CD4-positive, alpha-beta T cell treated with Interferon gamma for 1 hour (primary cell): ENCODE measurements at regions not wholly inside any gene's neighbourhood (a gene's known extent, or its start where the extent isn't known, plus 50 kb on each side); places are given as distances from the start of the nearest gene placed in this dataset.

Experiments
- DNase-seq: peaks from one replicate; pipeline ENCODE4 v3.0.0-alpha.2; 2020

GRCh38 chr16:86987746-86988670 is 329.2 kb downstream of the C16orf95 start:
- DNase-seq, result no peak

- no peak for DNase-seq
These were observed 328.1 kb downstream of the C16orf95 start for GRCh38 chr16:86988920-86989696.

- DNase-seq, result no peak
These were observed 326.7 kb downstream of the C16orf95 start for GRCh38 chr16:86990451-86990850.

GRCh38 chr16:86991679-86992078 is 325.5 kb downstream of the C16orf95 start:
- DNase-seq, result no peak

- no peak for DNase-seq
These were observed 324.6 kb downstream of the C16orf95 start for GRCh38 chr16:86992587-86992986.

- no peak for DNase-seq
These were observed 323.6 kb downstream of the C16orf95 start for GRCh38 chr16:86993426-86994110.

- DNase-seq, result no peak
These were observed 323.0 kb downstream of the C16orf95 start for GRCh38 chr16:86994215-86994614.

- DNase-seq, result no peak
These were observed 322.5 kb downstream of the C16orf95 start for GRCh38 chr16:86994651-86995171.

GRCh38 chr16:86995456-86995855 is 321.7 kb downstream of the C16orf95 start:
- DNase-seq, result no peak

- no peak for DNase-seq
These were observed 321.1 kb downstream of the C16orf95 start for GRCh38 chr16:86996081-86996480.

- DNase-seq, result no peak
These were observed 320.1 kb downstream of the C16orf95 start for GRCh38 chr16:86997058-86997457.

- no peak for DNase-seq
These were observed 318.8 kb downstream of the C16orf95 start for GRCh38 chr16:86998196-86999001.

- DNase-seq, result no peak
These were observed 317.2 kb downstream of the C16orf95 start for GRCh38 chr16:87000001-87000400.

- no peak for DNase-seq
These were observed 314.3 kb downstream of the C16orf95 start for GRCh38 chr16:87002717-87003413.

GRCh38 chr16:87003414-87003755 is 313.8 kb downstream of the C16orf95 start:
- DNase-seq, result no peak

- DNase-seq, result no peak
These were observed 311.2 kb downstream of the C16orf95 start for GRCh38 chr16:87006021-87006420.

GRCh38 chr16:87006789-87007745 is 310.1 kb downstream of the C16orf95 start:
- no peak for DNase-seq

GRCh38 chr16:87007907-87008306 is 309.3 kb downstream of the C16orf95 start:
- DNase-seq, result no peak

- no peak for DNase-seq
These were observed 308.5 kb downstream of the C16orf95 start for GRCh38 chr16:87008664-87009063.
